ENCODE measurements at regions not wholly inside any gene's neighbourhood (a gene's known extent, or its start where the extent isn't known, plus 50 kb on each side); places are given as distances from the start of the nearest gene placed in this dataset.

DNA sequence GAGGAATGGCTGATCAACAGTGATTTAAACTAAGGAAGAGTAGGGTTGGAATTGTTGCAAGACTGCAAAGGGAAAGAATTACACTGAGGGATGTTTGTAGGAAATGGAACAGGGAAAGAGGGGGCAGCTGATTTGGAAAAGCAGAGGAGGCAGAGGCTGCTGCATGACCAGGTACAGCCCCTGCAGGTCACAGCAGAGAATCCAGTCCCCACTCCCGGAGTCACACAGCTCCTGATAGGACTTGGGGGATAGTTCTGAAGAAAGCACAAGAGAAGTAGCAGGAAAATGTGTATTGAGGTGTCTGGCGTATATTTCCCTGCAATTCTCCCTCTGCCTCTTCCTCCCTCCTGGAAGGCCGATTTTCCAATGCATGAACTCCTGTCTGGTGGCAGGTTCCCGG is 92.5 kb upstream of the PDE10A start:
- TF ChIP-seq BHLHE40 (IDR thresholded peaks at IDR 0.05; ENCODE audit: borderline replicate concordance) (no peak), FOXK2 (IDR thresholded peaks at IDR 0.05) (no peak), ARNT (IDR thresholded peaks at IDR 0.05) (no peak), FOXA1 (IDR thresholded peaks at IDR 0.05) (no peak), FOXM1 (IDR thresholded peaks at IDR 0.05; ENCODE audit: borderline replicate concordance) (no peak), L3MBTL2 (conservative IDR thresholded peaks at IDR 0.05) (no peak), ELF4 (IDR thresholded peaks at IDR 0.05) (no peak), TARDBP (IDR thresholded peaks at IDR 0.05) (no peak), ZNF384 (IDR thresholded peaks at IDR 0.05) (no peak), CTBP1 (IDR thresholded peaks at IDR 0.05; ENCODE audit: borderline replicate concordance) (no peak), SP1 (IDR thresholded peaks at IDR 0.05) (no peak), SUZ12 (IDR thresholded peaks at IDR 0.05) (no peak), LEF1 (IDR thresholded peaks at IDR 0.05; ENCODE audit: borderline replicate concordance) (no peak), HDGF (IDR thresholded peaks at IDR 0.05; ENCODE audit: borderline replicate concordance) (no peak)

Measured in HEK293T (cell line).